Type B pancreatic cell (in vitro differentiated cells): ENCODE measurements at regions not wholly inside any gene's neighbourhood (a gene's known extent, or its start where the extent isn't known, plus 50 kb on each side); places are given as distances from the start of the nearest gene placed in this dataset.

Source experiments
- DNase-seq: peaks from one replicate; pipeline ENCODE4 v3.0.0; 2021; ENCODE audit warnings: mixed read lengths; ENCODE audit not compliant: unreplicated experiment; ENCODE audit errors: extremely low spot score
- H3K27ac Mint-ChIP-seq: 2 replicates; pipeline ENCODE4 v1.8.0; 2021; ENCODE audit warnings: mild to moderate bottlenecking, mixed read lengths
- H3K27me3 Mint-ChIP-seq: 2 replicates; pipeline ENCODE4 v1.8.0; 2021; ENCODE audit warnings: mixed read lengths
- H3K36me3 Mint-ChIP-seq: 2 replicates; pipeline ENCODE4 v1.8.0; 2021; ENCODE audit warnings: mixed read lengths
- H3K4me1 Mint-ChIP-seq: one replicate; pipeline ENCODE4 v1.8.0; 2021; ENCODE audit warnings: mixed read lengths; ENCODE audit not compliant: unreplicated experiment
- H3K4me3 Mint-ChIP-seq: 2 replicates; pipeline ENCODE4 v1.8.0; 2021; ENCODE audit warnings: mild to moderate bottlenecking, mixed read lengths
- H3K9me3 Mint-ChIP-seq: 2 replicates; pipeline ENCODE4 v1.8.0; 2021; ENCODE audit warnings: mixed read lengths
- TF ChIP-seq, protein P1 (sequence below): fragments of 200-600 bp; sonication (generic); conservative IDR thresholded peaks from 2 replicates; pipeline ENCODE4 v1.5.0; 2021; ENCODE audit warnings: antibody characterized with exemption, mild to moderate bottlenecking

GRCh38 chr2:187008111-187008510 lies 159.1 kb upstream of the ZSWIM2 start:
- Mint-ChIP-seq H3K4me1 (no peaks in the 10 kb centered on the region), H3K27ac (no peak overlapping the region), H3K27me3 (no peaks in the 10 kb centered on the region), H3K4me3 (no peak overlapping the region), H3K36me3 (no peaks in the 10 kb centered on the region), H3K9me3 (no peaks in the 10 kb centered on the region)
- no peak for DNase-seq
- TF ChIP-seq, protein P1, sequence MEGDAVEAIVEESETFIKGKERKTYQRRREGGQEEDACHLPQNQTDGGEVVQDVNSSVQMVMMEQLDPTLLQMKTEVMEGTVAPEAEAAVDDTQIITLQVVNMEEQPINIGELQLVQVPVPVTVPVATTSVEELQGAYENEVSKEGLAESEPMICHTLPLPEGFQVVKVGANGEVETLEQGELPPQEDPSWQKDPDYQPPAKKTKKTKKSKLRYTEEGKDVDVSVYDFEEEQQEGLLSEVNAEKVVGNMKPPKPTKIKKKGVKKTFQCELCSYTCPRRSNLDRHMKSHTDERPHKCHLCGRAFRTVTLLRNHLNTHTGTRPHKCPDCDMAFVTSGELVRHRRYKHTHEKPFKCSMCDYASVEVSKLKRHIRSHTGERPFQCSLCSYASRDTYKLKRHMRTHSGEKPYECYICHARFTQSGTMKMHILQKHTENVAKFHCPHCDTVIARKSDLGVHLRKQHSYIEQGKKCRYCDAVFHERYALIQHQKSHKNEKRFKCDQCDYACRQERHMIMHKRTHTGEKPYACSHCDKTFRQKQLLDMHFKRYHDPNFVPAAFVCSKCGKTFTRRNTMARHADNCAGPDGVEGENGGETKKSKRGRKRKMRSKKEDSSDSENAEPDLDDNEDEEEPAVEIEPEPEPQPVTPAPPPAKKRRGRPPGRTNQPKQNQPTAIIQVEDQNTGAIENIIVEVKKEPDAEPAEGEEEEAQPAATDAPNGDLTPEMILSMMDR: no peak

- no peak for DNase-seq
- Mint-ChIP-seq H3K36me3 (no peaks in the 10 kb centered on the region), H3K9me3 (no peaks in the 10 kb centered on the region), H3K27me3 (no peaks in the 10 kb centered on the region), H3K27ac (no peak overlapping the region), H3K4me1 (no peaks in the 10 kb centered on the region), H3K4me3 (no peak overlapping the region)
- TF ChIP-seq, protein P1: no peak
Measured at GRCh38 chr2:187003611-187004010, 154.6 kb upstream of the ZSWIM2 start.

DNA sequence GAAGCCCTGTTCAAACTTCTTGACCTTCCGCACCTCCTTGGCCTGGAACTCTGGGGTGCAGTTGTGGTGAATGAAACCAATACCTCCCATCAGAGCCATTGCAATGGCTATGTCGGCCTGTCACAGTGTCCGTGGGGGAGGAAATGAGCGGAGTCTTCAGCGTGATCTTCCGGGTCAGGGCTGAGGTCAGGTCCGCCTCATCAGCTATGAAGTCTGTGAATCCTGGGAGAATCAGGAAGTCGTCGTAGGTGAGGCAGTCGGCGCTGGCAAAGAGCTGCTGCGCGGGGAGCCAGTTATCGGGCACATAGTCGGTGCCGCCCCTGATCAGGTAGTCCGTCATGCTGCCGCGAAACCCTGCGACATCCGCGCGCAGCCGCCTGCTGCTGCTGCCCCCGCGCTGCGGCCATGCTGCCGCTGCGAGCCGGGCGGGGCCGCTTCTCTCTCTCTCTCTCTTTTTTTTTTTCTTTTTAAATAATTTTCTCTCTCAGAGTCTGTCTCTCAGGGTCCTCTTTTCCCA lies 154.1 kb upstream of the ZSWIM2 start:
- no peak overlapping the region for H3K4me3 Mint-ChIP-seq
- no peaks in the 10 kb centered on the region for H3K4me1 Mint-ChIP-seq
- H3K27ac Mint-ChIP-seq: no peak overlapping the region
- DNase-seq: no peak
- no peaks in the 10 kb centered on the region for H3K9me3 Mint-ChIP-seq
- H3K36me3 Mint-ChIP-seq: no peaks in the 10 kb centered on the region
- TF ChIP-seq, protein P1: no peak
- no peaks in the 10 kb centered on the region for H3K27me3 Mint-ChIP-seq

DNA sequence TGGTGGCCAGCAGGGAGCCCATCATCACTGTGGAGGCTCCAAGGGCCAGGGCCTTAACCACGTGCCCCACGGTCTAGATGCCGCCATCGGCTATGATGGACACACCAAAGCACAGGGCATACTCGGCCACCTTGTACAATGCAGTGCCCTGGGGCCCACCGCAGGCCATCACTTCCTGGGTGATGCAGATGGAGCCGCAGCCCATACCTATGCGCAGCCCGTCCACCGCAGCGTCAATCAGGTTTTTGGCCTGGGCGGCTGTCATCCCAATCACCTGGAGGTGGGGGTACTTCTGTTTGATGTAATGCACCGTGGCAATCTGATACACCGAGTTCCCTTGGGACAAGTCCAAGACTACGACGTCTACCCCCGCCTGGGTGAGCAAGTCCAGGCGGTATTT lies 153.3 kb upstream of the ZSWIM2 start:
- TF ChIP-seq, protein P1: no peak
- Mint-ChIP-seq H3K4me3 (no peak overlapping the region), H3K9me3 (no peaks in the 10 kb centered on the region), H3K27me3 (no peaks in the 10 kb centered on the region), H3K36me3 (no peaks in the 10 kb centered on the region), H3K27ac (no peak overlapping the region), H3K4me1 (no peaks in the 10 kb centered on the region)
- no peak for DNase-seq

GRCh38 chr2:187001248-187001647 lies 152.3 kb upstream of the ZSWIM2 start:
- H3K27me3 Mint-ChIP-seq: no peaks in the 10 kb centered on the region
- DNase-seq: no peak
- no peaks in the 10 kb centered on the region for H3K9me3 Mint-ChIP-seq
- no peaks in the 10 kb centered on the region for H3K36me3 Mint-ChIP-seq
- H3K27ac Mint-ChIP-seq: no peak overlapping the region
- TF ChIP-seq, protein P1: no peak
- no peaks in the 10 kb centered on the region for H3K4me1 Mint-ChIP-seq
- H3K4me3 Mint-ChIP-seq: no peak overlapping the region

- no peak for DNase-seq
- no peaks in the 10 kb centered on the region for H3K4me1 Mint-ChIP-seq
- no peaks in the 10 kb centered on the region for H3K27me3 Mint-ChIP-seq
- no peaks in the 10 kb centered on the region for H3K9me3 Mint-ChIP-seq
- no peaks in the 10 kb centered on the region for H3K36me3 Mint-ChIP-seq
- no peak overlapping the region for H3K4me3 Mint-ChIP-seq
- TF ChIP-seq, protein P1: no peak
- no peak overlapping the region for H3K27ac Mint-ChIP-seq
Measured at GRCh38 chr2:186995092-186995491, 146.1 kb upstream of the ZSWIM2 start.
